ENCODE measurements at regions not wholly inside any gene's neighbourhood (a gene's known extent, or its start where the extent isn't known, plus 50 kb on each side); places are given as distances from the start of the nearest gene placed in this dataset.

DNA sequence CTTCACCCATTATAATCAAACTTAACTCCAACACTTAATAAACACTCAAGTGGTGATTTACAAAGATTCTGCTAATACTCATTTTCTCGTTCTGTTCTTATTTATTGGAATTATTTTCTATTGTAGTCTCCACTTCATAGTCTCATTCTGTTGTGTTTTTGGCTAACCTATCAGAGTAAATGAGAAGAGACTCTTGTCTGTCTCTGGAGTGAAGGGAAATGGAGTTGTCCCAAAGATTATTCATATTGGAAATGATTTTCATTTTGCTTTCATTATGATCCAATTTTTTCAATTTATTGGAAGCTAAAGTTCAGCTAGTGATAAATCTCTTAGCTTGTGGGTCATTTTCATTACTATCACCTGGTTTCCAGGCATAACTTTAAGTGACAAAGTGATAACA is 454.9 kb upstream of the JAG1 start:
- no peak for DNase-seq (ENCODE audit: low read depth, low spot score)

DNA sequence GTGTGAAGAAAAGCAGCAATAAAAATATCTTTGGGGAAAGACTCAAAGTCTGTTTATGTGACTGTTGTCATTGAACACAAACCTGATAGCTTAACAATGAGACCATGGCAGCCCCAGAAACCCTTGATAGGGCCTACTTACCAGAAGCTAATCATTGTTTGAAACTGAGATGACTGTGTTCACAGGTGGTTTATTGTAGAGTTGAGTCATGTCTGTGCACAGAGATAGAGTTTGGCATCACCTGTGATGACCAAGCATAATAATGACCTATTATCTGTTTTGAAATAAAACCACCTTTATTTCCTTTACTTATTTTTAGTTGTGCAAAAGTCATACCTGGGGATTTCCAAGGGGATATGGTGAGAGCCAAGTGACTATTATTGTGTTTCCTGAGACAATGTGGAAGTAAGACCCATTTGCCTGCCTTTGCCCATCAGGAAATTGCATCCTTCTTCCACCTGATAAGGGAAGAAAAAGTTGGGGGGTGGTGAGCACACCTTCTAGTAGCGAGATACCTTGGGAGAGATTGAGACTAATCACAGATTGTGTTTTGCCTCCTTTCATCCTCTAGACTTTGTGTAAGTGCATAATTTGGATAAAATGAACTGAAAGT is 456.9 kb upstream of the JAG1 start:
- no peak for DNase-seq (ENCODE audit: low read depth, low spot score)

DNA sequence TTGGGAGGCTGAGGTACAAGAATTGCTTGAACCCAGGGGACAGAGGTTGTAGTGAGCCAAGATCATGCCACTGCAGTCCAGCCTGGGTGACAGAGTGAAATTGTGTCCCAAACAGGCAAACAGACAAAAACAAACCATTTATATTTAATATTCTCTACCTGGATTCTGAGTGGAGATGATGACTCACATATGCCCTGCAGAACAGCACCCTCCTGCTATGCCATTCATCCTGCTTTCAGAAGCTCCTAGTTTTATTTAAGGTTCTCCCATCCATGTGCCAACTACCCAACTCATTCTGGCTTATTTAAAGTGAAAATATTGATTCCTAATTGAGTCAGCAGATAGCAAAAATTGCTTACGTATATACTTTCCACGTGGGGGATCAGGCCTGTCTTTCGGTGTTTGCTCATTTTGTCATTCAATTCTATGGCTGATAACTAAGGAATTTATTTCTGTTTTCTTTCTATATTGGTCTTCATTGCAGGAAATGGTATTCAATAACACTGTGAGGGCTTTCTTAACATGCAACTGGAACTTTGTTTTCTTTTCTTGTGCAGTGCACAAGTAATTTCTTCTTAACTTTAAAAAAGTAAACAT is 459.1 kb upstream of the JAG1 start:
- no peak for DNase-seq (ENCODE audit: low read depth, low spot score)

DNA sequence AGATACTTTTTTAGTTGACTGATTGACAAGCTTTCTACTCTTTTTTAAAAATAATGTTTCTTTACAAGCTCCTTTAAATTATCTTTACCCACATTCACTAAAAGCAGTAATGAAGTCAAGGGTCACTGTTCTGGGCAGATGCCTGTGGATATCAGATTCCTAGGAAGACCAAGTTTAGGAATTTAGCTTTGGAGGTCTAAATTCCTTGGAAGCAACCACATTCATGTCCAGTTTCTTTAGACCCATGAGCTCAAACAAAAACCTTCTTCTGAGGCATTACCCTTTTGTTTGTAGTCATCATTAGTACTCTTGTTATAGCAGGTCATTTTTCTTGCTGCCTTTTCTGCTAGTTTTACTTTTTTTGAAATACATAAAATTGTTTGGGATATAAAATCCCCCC is 462.9 kb upstream of the JAG1 start:
- peak; percentile 17 for DNase-seq (ENCODE audit: low read depth, low spot score)

DNA sequence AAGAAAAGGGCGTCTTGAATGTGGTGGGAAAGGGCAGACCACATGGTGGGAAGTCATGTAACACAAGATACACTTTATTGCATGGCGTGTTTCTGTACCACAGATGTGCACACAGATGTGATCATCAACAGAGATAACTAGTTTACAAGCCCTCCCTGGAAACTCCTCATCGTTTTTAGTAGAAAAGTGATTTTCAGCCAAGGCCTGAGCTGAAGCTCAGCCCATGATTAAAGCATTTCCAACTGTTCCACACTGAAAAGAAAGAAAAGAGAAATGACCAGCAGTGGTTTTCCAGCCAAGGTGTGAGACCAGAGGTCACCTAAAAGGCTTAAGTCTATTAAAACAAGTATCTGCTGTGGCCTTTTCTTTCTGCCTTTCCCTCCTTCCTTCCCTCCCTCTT is 463.9 kb upstream of the JAG1 start:
- no peak for DNase-seq (ENCODE audit: low read depth, low spot score)

DNA sequence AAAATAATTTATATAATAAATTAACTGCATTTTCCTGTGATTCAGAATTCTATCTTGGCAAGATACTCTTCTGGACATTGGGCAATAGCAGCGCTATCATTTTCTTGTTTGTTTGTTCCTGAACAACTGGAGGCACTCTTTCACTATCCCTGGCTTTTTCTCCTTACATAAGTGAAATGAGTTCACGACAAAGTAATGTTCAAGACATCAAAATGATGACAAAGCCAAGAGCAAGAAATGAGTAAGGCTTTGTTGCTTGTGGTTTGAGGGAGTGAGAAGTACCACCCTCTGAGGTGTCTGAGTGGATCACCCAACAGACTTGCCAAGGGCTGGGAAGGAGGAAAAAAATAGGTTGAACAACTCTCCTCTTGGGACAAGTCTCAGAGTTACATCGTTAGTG is 466.6 kb upstream of the JAG1 start:
- peak; percentile 77 for DNase-seq (ENCODE audit: low read depth, low spot score)

DNA sequence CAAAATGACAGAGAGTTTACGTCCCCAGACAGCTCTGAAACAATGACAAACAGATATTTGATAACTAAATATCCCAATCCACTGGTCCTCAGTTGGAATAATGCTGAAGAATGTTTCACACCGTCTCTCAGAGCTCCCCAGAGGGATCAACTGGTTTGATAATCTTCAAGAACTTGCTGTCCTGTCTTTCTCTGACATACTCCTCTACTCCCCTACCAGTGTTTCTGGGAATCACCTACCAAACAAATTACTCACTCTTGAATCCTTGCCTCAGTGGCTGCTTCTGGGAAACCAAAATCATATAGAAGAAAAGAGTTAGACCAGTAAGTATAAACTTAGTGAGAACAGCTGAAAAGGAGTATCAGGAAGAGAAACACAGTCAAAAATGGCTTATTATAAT is 469.7 kb upstream of the JAG1 start:
- DNase-seq (ENCODE audit: low read depth, low spot score): no peak

DNA sequence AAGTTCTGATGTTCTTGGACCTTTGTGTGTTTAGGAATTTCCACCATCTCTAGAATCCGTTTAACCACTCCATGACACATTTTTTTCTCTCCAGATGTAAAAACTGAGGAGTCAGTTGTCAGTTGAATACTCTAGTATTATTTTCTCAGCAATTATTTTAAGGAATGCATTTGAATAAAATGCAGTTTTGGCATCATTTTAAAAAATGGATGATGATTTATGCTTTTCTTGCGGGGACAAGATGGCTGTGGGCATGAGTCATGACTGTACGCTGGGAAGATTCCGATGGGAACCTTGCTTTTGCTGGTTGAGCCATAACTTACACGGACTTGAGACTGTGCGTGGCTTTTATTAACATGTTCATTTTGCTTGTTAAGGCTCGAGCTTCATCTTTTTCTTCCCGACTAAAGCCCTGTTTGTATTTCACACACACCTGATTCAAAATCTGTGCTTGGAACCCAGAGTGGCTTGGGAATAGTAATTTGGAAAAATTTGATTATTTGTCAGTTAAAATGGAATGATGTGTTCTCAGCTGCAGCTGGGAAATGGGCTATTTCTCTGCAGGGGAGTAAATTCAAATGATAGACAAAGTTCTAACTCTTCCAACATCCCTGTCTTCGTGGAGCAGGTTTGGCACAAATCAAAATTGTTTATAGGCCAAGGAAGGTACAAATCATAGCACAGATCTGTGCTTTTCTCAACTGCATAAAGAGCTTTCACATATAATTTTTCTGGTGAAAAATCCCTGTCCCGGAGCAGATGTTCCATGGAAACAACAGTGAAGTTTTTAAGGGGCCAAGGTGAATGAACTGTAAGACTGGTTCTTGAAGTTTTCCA is 470.5 kb upstream of the JAG1 start:
- DNase-seq (ENCODE audit: low read depth, low spot score): peak; percentile 81

DNA sequence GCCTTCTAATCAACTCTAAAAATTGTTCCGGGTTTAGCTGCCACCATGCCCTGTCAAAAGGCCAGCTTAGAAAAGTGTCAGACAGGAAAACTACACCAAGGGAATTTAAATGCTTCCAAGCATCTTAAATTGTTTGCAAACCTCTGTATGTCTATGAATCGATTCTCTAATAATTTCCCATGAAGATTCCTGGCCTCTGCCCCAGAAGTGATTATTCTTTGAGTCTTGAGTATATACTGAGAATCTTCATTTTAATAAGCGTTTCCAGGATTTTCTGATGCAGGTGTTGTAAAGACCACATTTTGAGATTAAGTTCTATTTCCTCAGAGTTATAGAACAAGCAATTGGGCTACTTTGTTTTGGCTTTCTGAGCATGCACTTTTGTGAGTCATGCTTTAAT is 471.8 kb upstream of the JAG1 start:
- no peak for DNase-seq (ENCODE audit: low read depth, low spot score)

DNA sequence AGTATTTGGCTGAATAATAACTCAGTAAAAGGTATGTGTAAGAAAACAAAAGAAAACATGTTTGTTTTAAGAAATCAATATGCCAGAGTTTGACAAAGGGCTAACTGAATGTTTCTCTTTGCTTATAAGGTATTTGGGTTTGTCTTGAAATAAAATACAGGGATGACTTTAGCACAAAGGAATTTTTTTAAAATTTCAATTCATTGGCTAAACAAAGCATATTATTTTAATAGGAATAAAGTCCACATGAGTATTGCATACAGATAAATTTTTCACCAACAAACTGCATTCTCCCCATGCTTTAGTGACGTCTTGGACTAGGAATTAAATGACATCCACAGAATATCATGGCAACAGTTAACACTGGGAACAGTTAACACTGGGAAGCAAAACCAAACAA is 480.0 kb upstream of the JAG1 start:
- DNase-seq (ENCODE audit: low read depth, low spot score): peak; percentile 72

DNA sequence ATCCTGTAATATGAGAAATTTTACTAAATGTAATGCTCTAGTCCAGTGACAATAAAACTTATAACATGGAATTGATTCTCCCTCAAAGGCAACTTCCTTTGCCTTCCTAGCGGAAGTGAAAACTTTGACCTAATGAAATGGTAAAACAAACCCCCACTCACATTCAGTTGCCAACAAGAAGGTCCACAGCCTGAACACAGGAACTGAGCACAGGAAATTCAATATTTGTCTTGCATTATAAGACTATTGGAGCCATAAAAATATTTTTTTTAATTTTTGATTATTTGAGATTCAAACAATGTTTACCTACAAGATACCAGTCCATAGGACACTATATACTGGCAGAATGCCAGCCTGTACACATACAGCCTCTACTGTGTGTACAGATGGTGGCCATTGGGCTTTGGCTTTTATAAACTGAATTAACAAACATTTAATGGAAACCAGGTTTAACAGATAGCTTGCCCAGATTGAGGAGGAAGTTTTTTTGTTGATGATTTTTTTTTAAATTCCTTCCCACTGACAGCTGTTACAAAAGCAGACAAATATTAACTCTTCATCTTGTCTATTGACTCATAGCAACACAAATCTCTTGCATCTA is 481.5 kb upstream of the JAG1 start:
- DNase-seq (ENCODE audit: low read depth, low spot score): no peak

DNA sequence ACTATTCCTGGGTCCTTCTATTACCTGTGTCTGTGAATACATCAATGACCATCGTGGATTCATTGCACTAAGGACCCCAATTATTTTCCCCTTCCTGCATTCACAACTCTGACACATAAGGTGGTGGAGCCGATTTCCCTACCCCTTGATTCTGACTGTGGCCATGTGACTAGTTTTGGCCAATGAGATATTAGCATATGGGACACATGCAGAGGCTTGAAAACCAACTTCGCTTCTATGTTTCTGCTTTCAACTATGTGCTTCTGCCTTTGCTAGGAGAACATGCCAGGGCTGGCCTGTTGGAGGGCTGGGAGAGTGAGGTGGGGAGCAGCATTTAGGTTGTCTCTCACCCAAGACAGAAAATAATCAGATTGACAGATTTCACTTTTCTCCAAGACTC is 483.1 kb upstream of the JAG1 start:
- DNase-seq (ENCODE audit: low read depth, low spot score): no peak

DNA sequence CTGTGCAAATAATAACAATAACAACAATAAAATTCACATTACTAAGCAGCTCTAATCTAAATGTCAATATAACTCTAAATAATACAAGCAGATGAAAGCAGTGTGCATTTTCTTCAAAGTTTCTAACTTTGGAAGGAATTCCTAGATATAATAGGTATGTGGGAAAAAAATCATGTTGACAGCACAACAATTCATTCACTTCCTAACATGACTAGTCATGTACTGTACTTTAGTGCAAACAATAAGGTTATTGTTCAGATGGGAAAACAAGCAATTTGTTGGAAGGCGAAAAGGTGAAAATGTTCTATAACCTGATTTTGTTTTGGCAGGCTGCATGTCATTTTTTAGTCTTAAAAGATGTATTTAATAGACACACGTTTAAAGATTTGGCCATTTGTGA is 484.3 kb upstream of the JAG1 start:
- no peak for DNase-seq (ENCODE audit: low read depth, low spot score)

DNA sequence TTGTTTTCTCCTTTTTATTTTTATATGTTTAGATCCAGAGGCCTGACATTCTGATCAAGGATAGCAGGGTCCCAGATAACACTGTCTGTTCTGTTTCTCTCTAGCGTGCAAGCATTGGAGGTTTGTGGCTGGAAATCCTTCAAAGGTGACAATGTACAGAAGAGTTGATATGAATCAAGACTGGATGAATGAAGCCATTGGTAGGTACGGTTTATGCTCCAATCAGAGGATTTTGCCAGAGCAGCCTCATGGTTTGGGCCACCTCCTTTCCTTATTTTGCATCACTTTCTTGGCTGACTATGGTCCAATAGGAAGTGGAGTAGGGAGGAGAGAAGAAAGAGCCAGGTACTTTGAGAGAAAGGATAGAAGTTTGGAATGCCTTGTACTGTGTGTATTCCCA is 484.8 kb upstream of the JAG1 start:
- no peak for DNase-seq (ENCODE audit: low read depth, low spot score)

DNA sequence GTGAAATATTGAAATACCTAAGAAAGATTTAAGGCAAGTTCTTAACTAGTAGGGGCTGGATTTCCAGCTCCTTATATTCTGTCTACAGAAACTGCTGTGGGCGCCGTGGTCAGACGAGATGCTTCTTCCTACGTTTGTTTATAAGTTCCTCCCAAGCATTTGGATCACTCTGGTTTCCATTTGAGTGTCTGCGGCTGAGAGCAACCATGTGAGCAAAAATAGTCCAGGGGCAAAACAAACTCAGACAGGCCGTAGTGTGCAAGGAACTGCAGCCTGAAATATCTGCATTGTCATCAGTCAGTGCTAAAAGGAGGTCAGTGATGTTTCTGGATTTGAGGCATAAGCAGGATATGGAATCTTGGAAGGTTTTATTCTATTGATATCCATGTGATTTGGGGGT is 485.9 kb upstream of the JAG1 start:
- no peak for DNase-seq (ENCODE audit: low read depth, low spot score)

DNA sequence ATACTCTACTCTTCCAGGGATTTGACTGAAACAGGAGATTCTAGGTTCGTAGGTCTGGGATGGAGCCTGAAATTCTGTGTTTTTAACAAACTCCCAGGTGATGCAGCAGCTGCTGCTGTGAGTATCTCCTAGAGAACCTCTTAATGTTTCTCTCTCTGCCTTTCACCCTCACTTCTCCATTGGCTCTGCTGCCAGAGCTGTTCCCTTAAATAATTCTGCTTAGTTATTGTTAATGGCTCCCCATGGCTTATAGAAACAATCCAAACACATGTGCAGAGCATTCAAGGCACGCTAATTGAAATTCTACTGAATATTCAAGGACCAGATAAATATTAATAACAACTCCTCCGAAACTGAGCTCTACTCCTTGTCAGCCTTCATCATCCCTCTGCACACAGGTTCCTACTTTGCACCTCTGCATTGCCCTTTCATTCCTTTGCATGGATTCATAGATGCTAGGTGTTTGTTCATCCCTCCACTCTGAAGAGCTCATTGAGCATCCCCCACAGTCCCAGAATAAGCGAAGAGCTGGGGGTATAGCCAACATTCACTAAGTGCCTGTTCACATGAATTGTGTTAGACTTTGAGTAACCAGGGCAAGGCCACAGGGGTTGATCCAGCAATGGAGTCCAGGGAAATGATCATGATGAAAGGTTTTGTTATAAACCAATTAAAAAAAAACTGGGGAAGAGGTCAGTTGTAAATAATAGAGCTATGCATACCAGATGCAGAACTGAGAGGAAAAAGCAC is 488.4 kb upstream of the JAG1 start:
- no peak for DNase-seq (ENCODE audit: low read depth, low spot score)

DNA sequence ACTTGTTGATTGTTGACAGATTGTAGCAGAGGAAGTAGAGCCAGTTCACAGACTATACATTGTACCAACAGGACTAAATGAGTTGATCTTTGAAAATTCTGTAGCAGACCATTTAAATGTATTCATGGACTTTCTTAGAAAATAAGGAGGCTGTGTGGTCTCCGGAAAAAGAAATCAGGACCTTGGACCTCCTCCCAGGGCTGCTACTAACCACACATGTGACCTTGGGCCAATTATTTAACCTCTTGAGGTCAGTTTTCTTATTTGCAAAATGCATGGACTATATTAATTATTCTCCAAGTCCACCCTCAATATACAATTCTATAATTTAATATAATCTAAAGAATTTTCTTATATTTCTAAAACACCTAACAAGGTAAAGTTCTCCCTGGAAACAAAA is 492.0 kb upstream of the JAG1 start:
- no peak for DNase-seq (ENCODE audit: low read depth, low spot score)

DNA sequence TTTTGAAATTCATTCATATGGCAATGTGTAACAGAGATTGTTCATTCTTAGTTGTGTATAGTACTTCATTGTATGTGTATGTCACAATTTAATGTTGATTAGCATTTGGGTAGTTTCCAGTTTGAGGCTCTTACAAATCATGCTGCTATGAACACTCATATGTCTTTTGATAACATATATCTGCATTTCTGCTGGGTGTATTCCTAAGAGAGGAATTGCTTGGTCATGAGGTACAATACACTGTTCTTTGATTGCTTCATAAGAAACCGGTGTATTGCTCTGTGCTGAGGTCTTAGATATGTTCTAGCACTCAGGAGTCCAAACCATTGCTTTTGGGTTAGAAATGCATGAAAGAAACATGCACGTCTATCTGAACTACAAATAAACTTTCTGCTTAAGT is 492.9 kb upstream of the JAG1 start:
- DNase-seq (ENCODE audit: low read depth, low spot score): no peak

DNA sequence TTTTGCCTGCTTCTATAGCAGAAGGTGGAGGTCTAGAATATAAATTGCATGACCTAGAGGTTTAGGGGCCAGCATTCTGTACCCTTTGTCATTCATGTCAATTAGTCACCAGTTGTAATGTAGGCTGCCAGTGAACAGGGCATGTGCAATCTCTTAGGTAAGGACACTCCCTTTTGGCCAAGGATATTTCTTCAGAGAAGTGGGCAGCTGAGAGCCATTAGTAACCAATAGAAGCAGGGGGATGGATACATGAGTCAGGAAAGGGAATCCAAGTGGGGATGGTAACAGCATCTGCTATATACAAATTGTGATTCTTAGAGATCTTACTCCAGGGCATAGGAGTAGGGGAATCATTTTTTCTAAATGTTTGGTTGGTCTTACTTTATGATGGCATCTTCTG is 494.2 kb upstream of the JAG1 start:
- DNase-seq (ENCODE audit: low read depth, low spot score): no peak

DNA sequence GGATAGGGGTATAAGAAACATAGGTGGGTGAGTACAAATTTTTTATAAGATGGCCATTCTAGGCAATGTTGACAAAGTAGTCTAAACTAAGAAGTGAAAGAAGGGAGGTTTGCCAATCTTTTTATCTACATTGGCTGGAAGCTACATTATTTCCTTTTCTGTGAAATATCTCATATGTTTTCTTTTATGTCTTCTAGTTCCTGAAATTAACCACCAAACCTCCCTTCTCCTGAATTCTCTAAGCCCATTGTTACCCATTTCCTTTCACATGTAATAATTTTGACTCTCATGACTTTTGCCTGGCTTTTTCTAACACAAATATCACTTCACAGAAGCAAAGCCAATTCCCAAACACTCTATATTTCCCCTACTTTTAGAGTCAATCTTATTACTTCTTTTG is 496.2 kb upstream of the JAG1 start:
- DNase-seq (ENCODE audit: low read depth, low spot score): no peak

DNA sequence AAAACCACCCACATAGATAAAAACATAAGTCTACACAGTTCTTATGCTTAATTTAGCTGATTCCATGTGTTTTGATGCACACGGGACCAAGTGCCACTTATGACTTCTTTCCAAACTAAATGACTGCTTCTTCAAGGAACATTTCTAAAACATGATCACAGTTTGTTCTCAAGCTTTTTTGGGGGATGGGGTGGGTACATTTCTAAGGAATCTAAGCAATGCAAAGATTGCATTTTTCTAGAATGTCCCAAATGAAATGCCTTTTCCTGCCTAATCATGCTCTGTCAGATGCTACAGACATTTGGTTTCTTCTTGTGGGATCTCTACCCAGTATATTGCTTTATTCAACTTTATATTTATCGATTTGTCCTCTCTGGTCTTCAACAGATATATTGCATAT is 496.8 kb upstream of the JAG1 start:
- DNase-seq (ENCODE audit: low read depth, low spot score): peak; percentile 56

DNA sequence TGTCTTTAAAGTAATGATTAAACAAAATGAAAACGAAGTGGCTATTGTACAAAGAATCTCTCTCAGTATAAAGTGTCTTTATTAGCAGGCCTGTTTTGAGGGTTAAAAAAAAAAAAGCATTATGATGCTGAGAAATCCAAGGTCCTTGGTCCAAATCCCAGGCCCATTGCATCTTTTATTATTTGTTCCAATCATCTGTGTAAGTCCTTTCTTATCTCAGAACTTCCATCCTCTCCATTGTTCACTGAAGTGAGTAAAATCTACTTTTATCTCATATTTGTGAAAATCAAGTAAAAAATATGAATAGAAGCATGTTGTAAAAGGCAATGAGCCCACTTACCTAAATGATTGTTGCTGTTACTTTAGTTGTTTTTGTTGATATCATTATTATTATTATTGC is 499.1 kb upstream of the JAG1 start:
- DNase-seq (ENCODE audit: low read depth, low spot score): no peak

All from astrocyte of the hippocampus (primary cell).